ENCODE measurements at regions not wholly inside any gene's neighbourhood (a gene's known extent, or its start where the extent isn't known, plus 50 kb on each side); places are given as distances from the start of the nearest gene placed in this dataset.

GRCh38 chrX:26442340-26442739, 226.4 kb downstream of the MAGEB5 start:
- Mint-ChIP-seq H3K4me3 (ENCODE audit: unreplicated experiment) (no peak overlapping the region), H3K36me3 (ENCODE audit: unreplicated experiment) (no peaks in the 10 kb centered on the region), H3K27me3 (ENCODE audit: unreplicated experiment) (no peaks in the 10 kb centered on the region), H3K4me1 (ENCODE audit: low read depth, unreplicated experiment) (peaks cover 7% of the 10 kb centered on the region), H3K27ac (ENCODE audit: unreplicated experiment) (no peak overlapping the region), H3K9me3 (ENCODE audit: unreplicated experiment) (no peaks in the 10 kb centered on the region)
- DNase-seq, result no peak
- TF ChIP-seq CTCF (IDR thresholded peaks at IDR 0.05; ENCODE audit: partially characterized antibody, unreplicated experiment), result peak; percentile 33

GRCh38 chrX:26414534-26414933, 198.6 kb downstream of the MAGEB5 start:
- Mint-ChIP-seq H3K4me3 (ENCODE audit: unreplicated experiment) (no peak overlapping the region), H3K9me3 (ENCODE audit: unreplicated experiment) (no peaks in the 10 kb centered on the region)
- no peak for TF ChIP-seq CTCF (IDR thresholded peaks at IDR 0.05; ENCODE audit: partially characterized antibody, unreplicated experiment)

GRCh38 chrX:26411045-26411444, 195.1 kb downstream of the MAGEB5 start:
- H3K27me3 Mint-ChIP-seq (ENCODE audit: unreplicated experiment), result no peaks in the 10 kb centered on the region
- no peak overlapping the region for H3K4me3 Mint-ChIP-seq (ENCODE audit: unreplicated experiment)
- no peaks in the 10 kb centered on the region for H3K36me3 Mint-ChIP-seq (ENCODE audit: unreplicated experiment)
- no peak for DNase-seq
- TF ChIP-seq CTCF (IDR thresholded peaks at IDR 0.05; ENCODE audit: partially characterized antibody, unreplicated experiment), result no peak
- no peak overlapping the region for H3K27ac Mint-ChIP-seq (ENCODE audit: unreplicated experiment)
- no peaks in the 10 kb centered on the region for H3K4me1 Mint-ChIP-seq (ENCODE audit: low read depth, unreplicated experiment)
- no peaks in the 10 kb centered on the region for H3K9me3 Mint-ChIP-seq (ENCODE audit: unreplicated experiment)

More at GRCh38 chrX:26414534-26414933, 198.6 kb downstream of the MAGEB5 start:
- Mint-ChIP-seq H3K27ac (ENCODE audit: unreplicated experiment) (no peak overlapping the region), H3K4me1 (ENCODE audit: low read depth, unreplicated experiment) (no peaks in the 10 kb centered on the region), H3K36me3 (ENCODE audit: unreplicated experiment) (no peaks in the 10 kb centered on the region), H3K27me3 (ENCODE audit: unreplicated experiment) (no peaks in the 10 kb centered on the region)
- no peak for DNase-seq

GRCh38 chrX:26409636-26410035, 193.7 kb downstream of the MAGEB5 start:
- no peaks in the 10 kb centered on the region for H3K9me3 Mint-ChIP-seq (ENCODE audit: unreplicated experiment)

GRCh38 chrX:26387906-26388305, 171.9 kb downstream of the MAGEB5 start:
- H3K9me3 Mint-ChIP-seq (ENCODE audit: unreplicated experiment), result no peaks in the 10 kb centered on the region
- DNase-seq, result no peak
- no peaks in the 10 kb centered on the region for H3K4me1 Mint-ChIP-seq (ENCODE audit: low read depth, unreplicated experiment)
- H3K27me3 Mint-ChIP-seq (ENCODE audit: unreplicated experiment), result no peaks in the 10 kb centered on the region
- no peaks in the 10 kb centered on the region for H3K36me3 Mint-ChIP-seq (ENCODE audit: unreplicated experiment)
- H3K4me3 Mint-ChIP-seq (ENCODE audit: unreplicated experiment), result no peak overlapping the region
- TF ChIP-seq CTCF (IDR thresholded peaks at IDR 0.05; ENCODE audit: partially characterized antibody, unreplicated experiment), result no peak
- H3K27ac Mint-ChIP-seq (ENCODE audit: unreplicated experiment), result no peak overlapping the region

More at GRCh38 chrX:26409636-26410035, 193.7 kb downstream of the MAGEB5 start:
- no peak for DNase-seq
- no peak overlapping the region for H3K27ac Mint-ChIP-seq (ENCODE audit: unreplicated experiment)
- no peaks in the 10 kb centered on the region for H3K27me3 Mint-ChIP-seq (ENCODE audit: unreplicated experiment)
- H3K4me1 Mint-ChIP-seq (ENCODE audit: low read depth, unreplicated experiment), result no peaks in the 10 kb centered on the region
- no peak for TF ChIP-seq CTCF (IDR thresholded peaks at IDR 0.05; ENCODE audit: partially characterized antibody, unreplicated experiment)
- no peak overlapping the region for H3K4me3 Mint-ChIP-seq (ENCODE audit: unreplicated experiment)
- no peaks in the 10 kb centered on the region for H3K36me3 Mint-ChIP-seq (ENCODE audit: unreplicated experiment)

Data from glutamatergic neuron (in vitro differentiated cells).